Psoas muscle (tissue), 7 donors: ENCODE measurements at regions not wholly inside any gene's neighbourhood (a gene's known extent, or its start where the extent isn't known, plus 50 kb on each side); places are given as distances from the start of the nearest gene placed in this dataset.

Experiments used
- ATAC-seq, 4 donors: fragments of 200-7000 bp; cut with Tn5 transposase; one replicate each; pipeline ENCODE4 v1.9.1; 2020; ENCODE audit warnings: moderate library complexity in 3 of 4, mild to moderate bottlenecking in 2 of 4
- DNase-seq, 2 donors: peaks; one replicate each; pipeline ENCODE4 v3.0.0-alpha.2; 2020
- H3K27ac ChIP-seq: fragments of 200-600 bp; one replicate; pipeline ENCODE4 v1.8.0; 2022
- H3K27me3 ChIP-seq, 3 donors: fragments of 200-600 bp in 1 of 3; one replicate each; pipeline versions ENCODE4 v1.6.1 to v1.8.0; 2013 to 2022; ENCODE audit warnings: low read length in 2 of 3, mild to moderate bottlenecking in 2 of 3, moderate library complexity in 1 of 3; ENCODE audit not compliant: insufficient read depth in 3 of 3
- H3K36me3 ChIP-seq, 2 donors: fragments of 200-600 bp in 1 of 2; one replicate each; pipeline versions ENCODE4 v1.6.1 to v1.8.0; 2013 to 2022; ENCODE audit warnings: low read depth in 1 of 2, mild to moderate bottlenecking in 1 of 2, moderate library complexity in 1 of 2; ENCODE audit not compliant: insufficient read depth in 1 of 2
- H3K4me1 ChIP-seq: fragments of 200-600 bp; one replicate; pipeline ENCODE4 v1.8.0; 2022
- H3K4me3 ChIP-seq: fragments of 200-600 bp; one replicate; pipeline ENCODE4 v1.8.0; 2022; ENCODE audit warnings: mild to moderate bottlenecking
- H3K9me3 ChIP-seq: fragments of 200-600 bp; one replicate; pipeline ENCODE4 v1.8.0; 2022
- WGBS, 3 donors: extraction: QIAGEN DNeasy Blood & Tissue Kit; methylation state at CpG; one replicate each; pipeline versions ENCODE4 v1.1.6 to v1.1.7; 2013; 5-methylcytosine and 5-hydroxymethylcytosine counted together
- intact Hi-C, 2 donors: fragments of 100-400 bp; cut with DNase I; formaldehyde crosslinking; loops; one replicate each; pipeline versions ENCODE4 v1.11.0 to v1.14.2; 2022
- TF ChIP-seq, protein P1 (sequence below): fragments of 200-600 bp; IDR thresholded peaks from one replicate; pipeline ENCODE4 v1.8.0; 2022; ENCODE audit warnings: antibody characterized with exemption
- donor health status: healthy with polysubstance abuse.
- donor health status: DM: no; HTN: no; CAD: no; lungs with moderate emphysema.
- donor health status: Bipolar disorder and iron deficiency.
- donor health status: healthy.
- donor health status: DM: yes; HTN: yes; CAD: no.
- donor health status: DM: no; HTN: no; CAD: no.
- donor health status: DM: yes; HTN: yes; CAD: no.

DNA sequence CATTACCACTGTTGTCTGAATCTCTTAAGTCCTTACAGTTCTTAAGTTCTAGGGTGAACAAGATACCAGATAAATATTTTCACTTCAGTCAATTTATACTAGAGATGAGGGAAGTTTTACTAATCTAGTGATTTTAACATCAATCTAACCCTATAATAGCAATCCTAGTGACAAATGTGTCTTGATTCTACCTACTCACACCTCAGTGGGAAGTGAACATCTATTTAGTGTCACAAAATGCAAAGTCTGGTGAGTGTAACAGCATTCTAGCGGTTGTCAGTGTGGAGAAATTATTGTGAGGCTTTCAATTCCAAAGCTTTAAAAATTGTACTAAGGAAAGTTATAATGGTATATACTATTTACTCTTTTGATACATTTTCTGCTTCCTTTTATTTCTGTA lies 225.8 kb upstream of the CYLC2 start:
- no peaks in the 10 kb centered on the region for H3K27me3 ChIP-seq
- WGBS, 3 donors, result 81 to 96% (median 86%) methylated on average over 1 of the region's 1 CpG
- TF ChIP-seq, protein P1, sequence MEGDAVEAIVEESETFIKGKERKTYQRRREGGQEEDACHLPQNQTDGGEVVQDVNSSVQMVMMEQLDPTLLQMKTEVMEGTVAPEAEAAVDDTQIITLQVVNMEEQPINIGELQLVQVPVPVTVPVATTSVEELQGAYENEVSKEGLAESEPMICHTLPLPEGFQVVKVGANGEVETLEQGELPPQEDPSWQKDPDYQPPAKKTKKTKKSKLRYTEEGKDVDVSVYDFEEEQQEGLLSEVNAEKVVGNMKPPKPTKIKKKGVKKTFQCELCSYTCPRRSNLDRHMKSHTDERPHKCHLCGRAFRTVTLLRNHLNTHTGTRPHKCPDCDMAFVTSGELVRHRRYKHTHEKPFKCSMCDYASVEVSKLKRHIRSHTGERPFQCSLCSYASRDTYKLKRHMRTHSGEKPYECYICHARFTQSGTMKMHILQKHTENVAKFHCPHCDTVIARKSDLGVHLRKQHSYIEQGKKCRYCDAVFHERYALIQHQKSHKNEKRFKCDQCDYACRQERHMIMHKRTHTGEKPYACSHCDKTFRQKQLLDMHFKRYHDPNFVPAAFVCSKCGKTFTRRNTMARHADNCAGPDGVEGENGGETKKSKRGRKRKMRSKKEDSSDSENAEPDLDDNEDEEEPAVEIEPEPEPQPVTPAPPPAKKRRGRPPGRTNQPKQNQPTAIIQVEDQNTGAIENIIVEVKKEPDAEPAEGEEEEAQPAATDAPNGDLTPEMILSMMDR, result no peak

DNA sequence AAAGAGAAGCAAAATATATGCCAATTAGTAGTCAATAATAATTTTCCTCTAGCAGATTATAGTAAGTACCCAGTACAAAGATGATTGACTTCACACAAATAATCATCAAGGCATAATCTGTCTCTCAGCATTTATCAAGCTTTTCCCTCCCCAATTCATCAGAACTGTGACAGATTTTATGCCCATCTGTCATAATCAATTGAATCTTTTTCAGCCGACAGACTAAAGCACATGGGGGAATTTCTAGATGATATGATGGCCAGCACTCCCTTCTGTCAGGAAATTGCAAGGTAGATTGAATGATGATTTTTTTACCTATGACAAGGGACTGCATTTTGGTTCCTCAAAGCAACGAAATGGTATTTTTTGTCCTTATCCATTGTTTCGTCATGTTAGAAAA lies 227.1 kb upstream of the CYLC2 start:
- Histone ChIP-seq H3K9me3 (no peaks in the 10 kb centered on the region), H3K27me3 (no peaks in the 10 kb centered on the region), H3K4me1 (no peaks in the 10 kb centered on the region), H3K27ac (no peak overlapping the region), H3K4me3 (no peak overlapping the region), H3K36me3 (no peaks in the 10 kb centered on the region)
- TF ChIP-seq, protein P1, result no peak
- WGBS, 3 donors, result 77 to 80% (median 78%) methylated on average over 3 of the region's 3 CpGs
- ATAC-seq, result no peak
- intact Hi-C loops, result no loop called here
- no peak for DNase-seq

More for the DNA sequence above, 225.8 kb upstream of the CYLC2 start:
- Histone ChIP-seq H3K36me3 (no peaks in the 10 kb centered on the region), H3K9me3 (no peaks in the 10 kb centered on the region), H3K4me1 (no peaks in the 10 kb centered on the region), H3K27ac (no peak overlapping the region), H3K4me3 (no peak overlapping the region)
- no peak for ATAC-seq
- DNase-seq, result no peak
- intact Hi-C loops, result no loop called here

DNA sequence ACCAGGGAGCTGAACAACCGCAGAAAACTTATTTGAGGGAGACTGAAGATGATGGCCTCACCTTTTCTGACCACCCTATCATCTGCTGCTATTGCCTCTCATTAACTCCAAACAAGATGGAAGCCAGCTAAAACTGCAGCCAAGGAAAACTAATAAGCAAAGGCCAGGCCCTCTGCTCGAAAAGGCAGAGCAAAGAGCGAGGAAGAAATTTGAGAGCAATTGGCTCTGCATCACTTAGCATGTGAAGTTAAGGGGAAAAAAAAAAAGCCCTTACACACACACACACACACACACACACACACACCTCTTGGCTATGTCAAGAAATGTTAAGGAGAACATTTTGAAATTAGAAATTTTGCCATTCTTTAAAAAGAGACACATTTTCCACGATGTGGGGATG lies 228.1 kb upstream of the CYLC2 start:
- DNase-seq (no peak), ATAC-seq (no peak)
- Histone ChIP-seq H3K27me3 (no peaks in the 10 kb centered on the region), H3K27ac (no peak overlapping the region), H3K4me1 (no peaks in the 10 kb centered on the region), H3K9me3 (no peaks in the 10 kb centered on the region), H3K4me3 (no peak overlapping the region), H3K36me3 (no peaks in the 10 kb centered on the region)
- TF ChIP-seq, protein P1, result no peak
- 50 to 53% (median 50%) methylated on average over 4 of the region's 4 CpGs for WGBS, 3 donors
- intact Hi-C loops, result no loop called here

DNA sequence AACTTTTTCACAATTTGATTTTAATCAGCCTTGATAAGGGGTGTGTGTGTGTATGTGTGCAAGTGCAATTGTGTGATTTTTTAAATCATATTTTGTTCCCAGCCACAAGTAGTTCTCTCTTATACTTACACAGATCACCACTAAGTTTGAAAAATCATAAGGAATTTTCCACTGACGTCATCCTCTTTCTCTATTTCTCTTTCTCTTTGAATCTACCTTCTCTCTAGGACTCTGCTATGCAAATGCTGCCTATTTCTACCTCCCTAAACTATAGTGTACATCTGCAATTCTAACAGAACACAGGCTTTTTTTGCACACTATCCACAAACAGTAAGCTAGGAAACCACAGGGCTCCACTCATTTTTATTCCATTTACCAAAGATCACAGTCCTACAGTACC lies 254.6 kb upstream of the CYLC2 start:
- 72 to 88% (median 74%) methylated on average over 1 of the region's 1 CpG for WGBS, 3 donors
- DNase-seq (no peak), ATAC-seq (no peak)
- intact Hi-C loops, result no loop called here
- H3K27ac ChIP-seq, result no peak overlapping the region
- H3K4me3 ChIP-seq, result no peak overlapping the region
- H3K9me3 ChIP-seq, result no peaks in the 10 kb centered on the region
- TF ChIP-seq, protein P1, result no peak
- no peaks in the 10 kb centered on the region for H3K36me3 ChIP-seq
- no peaks in the 10 kb centered on the region for H3K27me3 ChIP-seq
- H3K4me1 ChIP-seq, result no peaks in the 10 kb centered on the region

DNA sequence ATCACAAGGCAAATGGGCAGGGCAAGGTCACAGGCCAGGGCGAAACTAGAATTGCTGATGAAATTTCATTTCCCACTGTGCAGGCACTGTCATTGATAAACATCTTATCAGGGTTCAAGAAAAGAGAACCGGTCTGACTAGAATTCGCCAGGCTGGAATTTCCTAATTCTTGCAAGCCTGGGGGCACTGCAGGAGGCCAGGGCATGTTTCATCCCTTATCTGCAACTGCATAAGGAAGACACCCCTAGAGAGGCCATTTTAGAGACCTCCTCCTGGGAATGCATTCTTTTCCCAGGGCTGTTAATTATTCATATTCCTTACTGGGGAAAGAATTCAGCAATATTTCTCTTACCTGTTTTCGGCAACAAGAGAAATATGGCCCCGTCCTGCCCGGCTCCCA lies 266.2 kb upstream of the CYLC2 start:
- ATAC-seq (no peak), DNase-seq (no peak)
- intact Hi-C loops, result no loop called here
- 91 to 94% (median 93%) methylated on average over 6 of the region's 6 CpGs for WGBS, 3 donors
- no peak overlapping the region for H3K27ac ChIP-seq
- H3K4me1 ChIP-seq, result no peaks in the 10 kb centered on the region
- H3K27me3 ChIP-seq, result no peaks in the 10 kb centered on the region
- TF ChIP-seq, protein P1, result no peak
- H3K36me3 ChIP-seq, result no peaks in the 10 kb centered on the region
- no peak overlapping the region for H3K4me3 ChIP-seq
- H3K9me3 ChIP-seq, result no peaks in the 10 kb centered on the region
